Stomach (tissue), 8 donors: ENCODE measurements at regions not wholly inside any gene's neighbourhood (a gene's known extent, or its start where the extent isn't known, plus 50 kb on each side); places are given as distances from the start of the nearest gene placed in this dataset.

Experiments
- DNase-seq, 2 donors: peaks; one replicate each; pipeline versions ENCODE4 v3.0.0 to v3.0.0-alpha.2; 2013 to 2019
- H3K27ac ChIP-seq, 5 donors: fragments of 200-600 bp in 4 of 5; sonication (generic) in 4 of 5; one replicate each; pipeline ENCODE4 v1.5.1; 2013 to 2019; ENCODE audit warnings: mild to moderate bottlenecking in 1 of 5, moderate library complexity in 1 of 5
- H3K27me3 ChIP-seq, 3 donors: fragments of 200-600 bp; sonication (generic); one replicate each; pipeline ENCODE4 v1.5.1; 2017 to 2019; ENCODE audit warnings: mixed run types in 1 of 3
- H3K36me3 ChIP-seq, 4 donors: fragments of 200-600 bp; sonication (generic); 1 replicate in 3 of 4; 2 replicates in 1 of 4; pipeline ENCODE4 v1.5.1; 2016 to 2019
- H3K4me1 ChIP-seq, 4 donors: fragments of 200-600 bp; sonication (generic); one replicate each; pipeline ENCODE4 v1.5.1; 2016 to 2019
- H3K4me3 ChIP-seq, 4 donors: fragments of 200-600 bp; sonication (generic) in 3 of 4; one replicate each; pipeline ENCODE4 v1.5.1; 2016 to 2019; ENCODE audit warnings: mild to moderate bottlenecking in 1 of 4
- H3K9me3 ChIP-seq, 4 donors: fragments of 200-600 bp; sonication (generic); one replicate each; pipeline ENCODE4 v1.5.1; 2016 to 2019
- EP300 ChIP-seq: sonication (generic); formaldehyde crosslinking; IDR thresholded peaks from one replicate; pipeline ENCODE4 v1.6.1; 2017; ENCODE audit warnings: antibody characterized with exemption
- POLR2A ChIP-seq, 4 donors: fragments of 450-650 bp; IDR thresholded peaks; one replicate each; pipeline ENCODE4 v1.6.1; 2016; ENCODE audit warnings: antibody characterized with exemption in 4 of 4, control low read depth in 2 of 4, mild to moderate bottlenecking in 1 of 4, moderate library complexity in 1 of 4
- POLR2AphosphoS5 ChIP-seq, 3 donors: sonication (generic); formaldehyde crosslinking; IDR thresholded peaks; one replicate each; pipeline ENCODE4 v1.6.1; 2016; ENCODE audit warnings: antibody characterized with exemption in 3 of 3
- WGBS, 5 donors: extraction: QIAGEN DNeasy Blood & Tissue Kit in 3 of 5; methylation state at CpG; one replicate each; pipeline versions ENCODE4 v1.1.5 to v1.1.7; 2013 to 2018; 5-methylcytosine and 5-hydroxymethylcytosine counted together
- intact Hi-C: fragments of 100-400 bp; cut with DNase I; formaldehyde crosslinking; loops from one replicate; pipeline ENCODE4 v1.15.1; 2023; ENCODE audit warnings: low total_unique reads
- TF ChIP-seq, protein P1 (sequence below), 7 experiments: fragments of 450-650 bp in 4 of 7; fragments of 200-600 bp in 3 of 7; sonication (generic) in 3 of 7; IDR thresholded peaks; one replicate each; pipeline ENCODE4 v1.5.1; 2016 to 2019; ENCODE audit warnings: antibody characterized with exemption in 7 of 7, control low read depth in 2 of 7, mild to moderate bottlenecking in 1 of 7
- donor health status: healthy with polysubstance abuse.
- donor health status: Bipolar disorder and iron deficiency.
- donor health status: healthy.

DNA sequence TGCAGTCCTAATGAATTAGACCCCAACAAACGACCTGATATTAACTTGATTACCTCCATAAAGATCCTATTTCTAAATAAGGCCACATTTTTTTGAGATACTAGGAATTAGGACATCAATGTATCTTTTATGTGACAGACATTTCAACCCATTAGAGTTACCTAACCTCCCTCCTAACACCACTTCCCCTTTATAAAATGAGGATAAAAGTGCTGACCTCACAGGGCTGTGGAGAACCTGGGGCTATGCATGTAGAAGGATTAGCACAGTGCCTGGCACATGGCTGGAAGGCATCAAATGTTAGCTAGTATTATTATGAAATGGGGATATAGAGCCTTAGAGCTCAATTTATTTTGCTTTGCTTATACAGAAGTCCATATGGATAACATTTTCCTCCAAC is 53.5 kb upstream of the LRRN1 start:
- no peaks in the 10 kb centered on the region for H3K4me1 ChIP-seq
- no peaks in the 10 kb centered on the region for H3K27me3 ChIP-seq
- no peak overlapping the region for H3K4me3 ChIP-seq
- TF ChIP-seq POLR2A (IDR thresholded peaks at IDR 0.05), result no peak
- TF ChIP-seq, protein P1, sequence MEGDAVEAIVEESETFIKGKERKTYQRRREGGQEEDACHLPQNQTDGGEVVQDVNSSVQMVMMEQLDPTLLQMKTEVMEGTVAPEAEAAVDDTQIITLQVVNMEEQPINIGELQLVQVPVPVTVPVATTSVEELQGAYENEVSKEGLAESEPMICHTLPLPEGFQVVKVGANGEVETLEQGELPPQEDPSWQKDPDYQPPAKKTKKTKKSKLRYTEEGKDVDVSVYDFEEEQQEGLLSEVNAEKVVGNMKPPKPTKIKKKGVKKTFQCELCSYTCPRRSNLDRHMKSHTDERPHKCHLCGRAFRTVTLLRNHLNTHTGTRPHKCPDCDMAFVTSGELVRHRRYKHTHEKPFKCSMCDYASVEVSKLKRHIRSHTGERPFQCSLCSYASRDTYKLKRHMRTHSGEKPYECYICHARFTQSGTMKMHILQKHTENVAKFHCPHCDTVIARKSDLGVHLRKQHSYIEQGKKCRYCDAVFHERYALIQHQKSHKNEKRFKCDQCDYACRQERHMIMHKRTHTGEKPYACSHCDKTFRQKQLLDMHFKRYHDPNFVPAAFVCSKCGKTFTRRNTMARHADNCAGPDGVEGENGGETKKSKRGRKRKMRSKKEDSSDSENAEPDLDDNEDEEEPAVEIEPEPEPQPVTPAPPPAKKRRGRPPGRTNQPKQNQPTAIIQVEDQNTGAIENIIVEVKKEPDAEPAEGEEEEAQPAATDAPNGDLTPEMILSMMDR (IDR thresholded peaks at IDR 0.05), result no peak
- TF ChIP-seq POLR2AphosphoS5 (IDR thresholded peaks at IDR 0.05), result no peak
- TF ChIP-seq EP300, result no peak
- no peak for DNase-seq
- WGBS, 5 donors, result 47 to 60% (median 52%) methylated on average over 1 of the region's 1 CpG
- no peaks in the 10 kb centered on the region for H3K9me3 ChIP-seq
- H3K36me3 ChIP-seq, result no peaks in the 10 kb centered on the region
- intact Hi-C loops, result no loop called here
- H3K27ac ChIP-seq, result no peak overlapping the region

DNA sequence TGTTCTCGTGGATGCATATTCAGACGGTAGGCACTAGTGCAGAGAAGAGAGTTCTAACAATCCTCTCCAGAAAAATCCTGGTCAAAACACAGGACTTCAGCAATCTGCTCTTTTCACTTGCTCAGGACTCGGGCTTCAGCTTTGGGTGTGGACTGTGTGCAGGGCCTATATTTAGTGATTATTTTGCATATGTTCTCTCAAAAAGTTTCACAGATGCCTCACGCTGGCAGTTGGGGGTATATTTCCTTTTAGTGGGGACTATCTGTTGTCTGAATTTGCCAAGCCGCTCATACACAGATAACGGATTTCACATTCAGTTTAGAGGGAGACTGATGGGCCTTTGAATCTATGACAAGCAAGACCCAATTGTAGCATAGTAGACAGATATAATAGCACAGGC is 54.4 kb upstream of the LRRN1 start:
- WGBS, 5 donors, result 83 to 91% (median 88%) methylated on average over 6 of the region's 6 CpGs
- H3K36me3 ChIP-seq, result no peaks in the 10 kb centered on the region
- TF ChIP-seq EP300, result no peak
- no peak for TF ChIP-seq POLR2AphosphoS5 (IDR thresholded peaks at IDR 0.05)
- TF ChIP-seq, protein P1 (IDR thresholded peaks at IDR 0.05), result no peak
- TF ChIP-seq POLR2A (IDR thresholded peaks at IDR 0.05), result no peak
- H3K4me3 ChIP-seq, result no peak overlapping the region
- H3K9me3 ChIP-seq, result no peaks in the 10 kb centered on the region
- no peak overlapping the region for H3K27ac ChIP-seq
- no peaks in the 10 kb centered on the region for H3K4me1 ChIP-seq
- no peak for DNase-seq
- H3K27me3 ChIP-seq, result no peaks in the 10 kb centered on the region
- intact Hi-C loops, result no loop called here

DNA sequence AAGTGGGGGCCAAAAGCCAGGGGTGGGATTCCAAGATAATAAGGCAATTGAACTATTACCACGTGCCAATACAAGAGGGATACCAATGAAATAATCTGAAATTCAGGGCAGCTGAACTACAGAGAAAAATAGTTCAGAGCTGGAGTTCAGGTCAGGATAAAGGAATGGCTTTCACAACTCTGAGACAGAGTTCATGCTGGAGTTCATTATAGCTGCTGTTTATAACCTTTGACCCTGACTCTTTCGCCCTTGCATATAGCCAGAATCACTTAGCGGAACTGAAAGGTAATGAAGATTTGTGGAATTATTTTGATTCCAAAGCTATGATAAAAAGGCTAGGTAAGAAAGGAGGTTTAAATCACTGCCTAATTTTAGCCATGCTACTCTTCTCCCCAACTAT is 55.5 kb upstream of the LRRN1 start:
- no peak for TF ChIP-seq POLR2A (IDR thresholded peaks at IDR 0.05)
- TF ChIP-seq EP300, result no peak
- TF ChIP-seq, protein P1 (IDR thresholded peaks at IDR 0.05), result no peak
- TF ChIP-seq POLR2AphosphoS5 (IDR thresholded peaks at IDR 0.05), result no peak

DNA sequence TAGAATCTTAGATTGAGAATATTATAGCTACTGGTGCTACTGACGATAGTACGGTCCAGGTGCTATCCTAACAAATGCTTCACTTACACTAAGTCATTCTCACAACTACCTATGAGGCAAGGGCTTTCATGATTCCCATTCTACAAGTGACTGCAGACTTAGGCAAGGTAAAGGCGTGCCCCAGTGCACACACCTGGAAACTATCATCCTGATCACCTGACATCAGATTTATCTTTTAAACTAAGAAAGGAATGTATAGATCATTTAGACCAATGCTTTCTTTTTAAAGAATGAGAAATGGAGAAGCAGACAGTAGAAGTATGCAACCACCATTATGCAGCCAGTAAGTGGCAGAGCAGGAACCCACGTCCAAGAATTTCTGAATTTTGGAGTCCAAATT is 59.2 kb upstream of the LRRN1 start:
- Histone ChIP-seq H3K9me3 (no peaks in the 10 kb centered on the region), H3K4me1 (no peaks in the 10 kb centered on the region), H3K4me3 (no peak overlapping the region), H3K36me3 (no peaks in the 10 kb centered on the region), H3K27ac (no peak overlapping the region), H3K27me3 (no peaks in the 10 kb centered on the region)
- 81 to 91% (median 86%) methylated on average over 4 of the region's 4 CpGs for WGBS, 5 donors
- intact Hi-C loops, result no loop called here
- no peak for DNase-seq
- TF ChIP-seq EP300 (no peak), POLR2A (IDR thresholded peaks at IDR 0.05) (no peak), POLR2AphosphoS5 (IDR thresholded peaks at IDR 0.05) (no peak)
- TF ChIP-seq, protein P1 (IDR thresholded peaks at IDR 0.05), result no peak

More for the DNA sequence above, 55.5 kb upstream of the LRRN1 start:
- WGBS, 5 donors, result 68 to 86% (median 79%) methylated on average over 3 of the region's 3 CpGs
- H3K27ac ChIP-seq, result no peak overlapping the region
- H3K4me1 ChIP-seq, result no peaks in the 10 kb centered on the region
- intact Hi-C loops, result no loop called here
- DNase-seq, result no peak
- H3K36me3 ChIP-seq, result no peaks in the 10 kb centered on the region
- H3K27me3 ChIP-seq, result no peaks in the 10 kb centered on the region
- no peaks in the 10 kb centered on the region for H3K9me3 ChIP-seq
- no peak overlapping the region for H3K4me3 ChIP-seq
